T-helper 1 cell treated with Interleukin-12 subunit alpha and Interleukin-12 subunit beta and Interleukin-4 antibody, amounts not matched to agents 30 μg/mL and 1 μg/mL, for 36 hours (primary cell): ENCODE measurements at regions not wholly inside any gene's neighbourhood (a gene's known extent, or its start where the extent isn't known, plus 50 kb on each side); places are given as distances from the start of the nearest gene placed in this dataset.

Experiments used
- H3K27ac Mint-ChIP-seq: one replicate; pipeline ENCODE4 v1.8.0; 2021; ENCODE audit warnings: mild to moderate bottlenecking, mixed read lengths
- H3K27me3 Mint-ChIP-seq: one replicate; pipeline ENCODE4 v1.8.0; 2021; ENCODE audit warnings: low read depth, mixed read lengths
- H3K36me3 Mint-ChIP-seq: one replicate; pipeline ENCODE4 v1.8.0; 2021; ENCODE audit warnings: low read depth, mixed read lengths
- H3K4me1 Mint-ChIP-seq: one replicate; pipeline ENCODE4 v1.8.0; 2021; ENCODE audit warnings: low read depth, mixed read lengths
- H3K4me3 Mint-ChIP-seq: one replicate; pipeline ENCODE4 v1.8.0; 2021; ENCODE audit warnings: mild to moderate bottlenecking, moderate library complexity, mixed read lengths
- H3K9me3 Mint-ChIP-seq: one replicate; pipeline ENCODE4 v1.8.0; 2021; ENCODE audit warnings: mixed read lengths

DNA sequence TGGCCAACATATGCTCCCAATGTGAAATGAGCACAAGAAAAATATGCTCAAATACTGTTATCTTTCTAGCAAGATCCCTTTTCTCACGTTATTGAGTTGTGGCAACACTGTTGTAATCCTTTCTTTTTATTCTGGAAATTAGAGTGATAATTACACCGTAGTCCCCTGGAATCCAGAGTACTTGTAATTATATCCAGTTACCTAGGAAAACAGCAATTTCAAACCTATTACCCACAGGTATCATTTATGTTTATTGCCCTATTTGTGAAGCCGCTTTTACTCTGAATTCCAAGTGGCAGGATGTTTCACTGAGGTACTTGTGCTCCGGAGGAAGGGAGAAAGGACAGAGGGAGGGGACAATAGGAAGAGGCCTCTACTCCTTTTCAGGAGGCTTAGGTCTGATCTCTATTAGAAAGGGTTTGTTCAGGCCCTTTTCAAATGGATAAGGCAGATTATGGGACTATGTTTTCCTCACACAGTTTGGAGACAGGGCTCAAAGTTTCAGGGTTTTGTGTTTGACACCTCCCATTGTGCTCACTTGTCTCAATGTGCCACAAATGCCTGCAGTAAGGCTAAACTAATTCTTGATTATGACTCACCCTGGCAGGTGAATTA is 646.6 kb downstream of the TUSC7 start:
- Mint-ChIP-seq H3K27ac (no peak overlapping the region), H3K36me3 (no peaks in the 10 kb centered on the region), H3K27me3 (no peaks in the 10 kb centered on the region), H3K9me3 (peaks cover 7% of the 10 kb centered on the region), H3K4me1 (no peaks in the 10 kb centered on the region), H3K4me3 (no peak overlapping the region)

DNA sequence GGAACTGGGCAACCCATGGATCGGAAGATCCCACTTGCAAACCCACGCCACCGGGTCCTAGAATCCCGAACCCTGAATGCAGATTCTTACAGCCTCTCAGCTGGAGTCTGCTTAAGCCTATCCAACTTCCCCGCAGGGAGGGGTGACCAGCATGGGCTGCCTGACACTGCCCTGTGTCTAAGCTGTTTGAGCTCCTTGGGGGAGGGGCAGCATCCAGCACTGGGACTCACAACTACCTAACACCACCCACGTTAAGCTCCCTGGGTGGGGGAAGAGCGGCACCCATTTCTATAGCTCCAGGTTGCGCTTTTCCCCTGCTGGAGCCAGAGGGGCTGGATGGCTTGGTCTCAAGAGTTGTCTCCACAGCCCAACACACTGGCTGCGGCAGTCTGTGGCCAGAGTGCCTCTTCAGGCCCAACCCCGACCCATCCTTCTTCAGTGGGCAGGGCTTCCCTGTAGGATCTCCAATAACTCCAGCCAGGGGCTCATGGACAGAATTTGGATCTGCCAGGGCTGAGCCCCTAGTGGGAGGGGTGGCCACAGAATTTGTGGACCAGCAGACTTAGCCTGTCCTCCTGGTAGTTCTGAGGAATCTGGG is 649.2 kb downstream of the TUSC7 start:
- Mint-ChIP-seq H3K36me3 (no peaks in the 10 kb centered on the region), H3K9me3 (peaks cover 11% of the 10 kb centered on the region), H3K27ac (no peak overlapping the region), H3K4me1 (no peaks in the 10 kb centered on the region), H3K27me3 (no peaks in the 10 kb centered on the region), H3K4me3 (no peak overlapping the region)

DNA sequence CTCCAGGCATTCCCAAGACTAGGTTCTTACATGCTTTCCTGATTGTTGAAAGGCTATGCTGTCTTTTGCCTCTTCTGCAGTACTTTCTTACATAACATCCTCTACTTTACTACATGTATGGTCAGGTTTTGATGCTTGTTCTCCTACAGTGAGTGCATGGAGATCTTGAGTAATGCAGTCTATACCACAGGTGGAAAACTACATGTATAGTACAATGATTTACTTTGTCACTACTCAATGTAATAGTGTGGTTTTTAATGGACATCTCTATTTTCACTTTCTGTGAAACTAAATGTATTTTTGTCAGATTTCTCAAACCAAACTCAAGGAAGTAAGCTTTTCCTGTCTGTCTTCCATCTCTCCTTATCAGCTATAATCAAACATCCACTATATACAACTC is 657.0 kb downstream of the TUSC7 start:
- Mint-ChIP-seq H3K27me3 (no peaks in the 10 kb centered on the region), H3K4me3 (no peak overlapping the region), H3K36me3 (no peaks in the 10 kb centered on the region), H3K4me1 (no peaks in the 10 kb centered on the region), H3K9me3 (peaks cover 7% of the 10 kb centered on the region), H3K27ac (no peak overlapping the region)

DNA sequence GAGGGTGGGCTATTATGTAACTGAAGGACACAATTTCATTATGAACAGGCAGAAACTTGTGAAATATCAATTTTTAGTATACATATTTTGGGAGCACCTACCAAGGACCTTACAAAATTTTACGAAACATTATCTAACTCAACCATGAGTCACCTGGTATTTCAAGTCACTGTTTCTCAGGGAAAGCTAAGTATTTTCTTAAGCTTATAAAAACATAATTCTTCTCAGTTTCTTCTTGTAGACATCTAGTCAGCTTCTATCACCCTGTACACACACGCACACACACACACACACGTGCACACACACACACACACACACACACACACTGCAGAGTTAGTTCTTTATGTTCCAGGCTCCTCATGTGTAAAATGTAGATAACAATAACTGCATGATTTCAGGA is 658.3 kb downstream of the TUSC7 start:
- Mint-ChIP-seq H3K27me3 (no peaks in the 10 kb centered on the region), H3K9me3 (peaks cover 6% of the 10 kb centered on the region), H3K27ac (no peak overlapping the region), H3K4me3 (no peak overlapping the region), H3K36me3 (no peaks in the 10 kb centered on the region), H3K4me1 (no peaks in the 10 kb centered on the region)

DNA sequence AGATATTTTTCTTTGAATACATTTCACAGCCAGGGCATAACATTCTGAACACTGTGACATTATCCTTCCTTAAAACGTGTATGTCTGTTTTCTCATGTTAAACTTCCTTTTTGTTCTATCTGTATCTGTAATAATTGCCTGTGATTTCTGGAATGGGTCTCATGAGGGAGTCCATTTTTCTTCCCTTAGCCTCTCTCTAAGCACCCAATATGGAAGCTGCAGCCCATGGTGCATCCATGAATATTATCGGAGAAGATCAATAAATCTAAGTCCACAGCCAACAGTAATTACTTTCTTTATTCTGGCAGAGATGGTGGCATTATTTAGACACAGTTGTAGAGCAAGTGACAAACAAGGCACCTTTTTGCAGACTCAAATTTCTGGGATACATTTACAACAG is 671.1 kb downstream of the TUSC7 start:
- Mint-ChIP-seq H3K36me3 (no peaks in the 10 kb centered on the region), H3K9me3 (no peaks in the 10 kb centered on the region), H3K4me1 (no peaks in the 10 kb centered on the region), H3K4me3 (no peak overlapping the region), H3K27me3 (no peaks in the 10 kb centered on the region), H3K27ac (no peak overlapping the region)

GRCh38 chr3:117393119-117393518 is 683.5 kb downstream of the TUSC7 start:
- H3K4me3 Mint-ChIP-seq, result no peak overlapping the region
- no peaks in the 10 kb centered on the region for H3K4me1 Mint-ChIP-seq
- no peaks in the 10 kb centered on the region for H3K27me3 Mint-ChIP-seq
- no peaks in the 10 kb centered on the region for H3K36me3 Mint-ChIP-seq
- H3K9me3 Mint-ChIP-seq, result no peaks in the 10 kb centered on the region
- H3K27ac Mint-ChIP-seq, result no peak overlapping the region

DNA sequence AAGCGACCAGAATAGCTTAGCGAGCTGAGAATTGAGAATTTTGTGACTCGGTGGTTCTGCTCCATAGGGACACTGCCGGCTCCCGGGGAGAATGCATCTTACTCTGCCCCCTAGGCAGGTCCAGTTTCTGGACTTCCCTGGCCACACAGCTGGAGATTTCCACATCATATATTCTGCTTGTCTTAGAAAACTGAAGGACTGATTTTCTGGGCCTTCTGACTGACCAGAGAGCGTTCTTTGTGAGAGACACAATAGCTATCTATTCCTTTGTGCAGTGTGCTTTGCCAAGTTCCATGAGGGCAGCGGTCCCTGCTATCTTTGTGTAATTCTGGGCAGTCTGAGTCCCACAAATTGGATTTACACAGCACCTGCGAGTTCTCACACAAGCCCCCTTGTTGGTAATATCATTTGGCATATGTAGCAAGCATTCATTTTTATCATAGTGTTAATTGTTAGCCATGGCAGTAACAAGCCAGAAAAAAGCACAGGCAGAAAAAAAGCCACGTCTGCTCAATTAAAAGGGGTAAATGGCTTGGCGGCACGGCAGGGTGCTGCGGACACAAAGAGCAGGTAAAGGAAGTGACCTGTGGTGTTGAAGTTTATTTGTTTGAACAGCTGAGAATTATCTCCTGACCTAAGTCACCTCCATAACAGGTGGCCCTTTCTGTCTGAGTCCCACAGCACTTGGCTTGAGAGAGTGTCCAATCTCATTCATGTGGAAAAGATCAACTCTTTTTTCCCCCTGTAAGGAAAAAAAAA is 688.7 kb downstream of the TUSC7 start:
- Mint-ChIP-seq H3K4me3 (no peak overlapping the region), H3K36me3 (no peaks in the 10 kb centered on the region), H3K4me1 (no peaks in the 10 kb centered on the region), H3K27me3 (no peaks in the 10 kb centered on the region), H3K9me3 (no peaks in the 10 kb centered on the region), H3K27ac (no peak overlapping the region)

DNA sequence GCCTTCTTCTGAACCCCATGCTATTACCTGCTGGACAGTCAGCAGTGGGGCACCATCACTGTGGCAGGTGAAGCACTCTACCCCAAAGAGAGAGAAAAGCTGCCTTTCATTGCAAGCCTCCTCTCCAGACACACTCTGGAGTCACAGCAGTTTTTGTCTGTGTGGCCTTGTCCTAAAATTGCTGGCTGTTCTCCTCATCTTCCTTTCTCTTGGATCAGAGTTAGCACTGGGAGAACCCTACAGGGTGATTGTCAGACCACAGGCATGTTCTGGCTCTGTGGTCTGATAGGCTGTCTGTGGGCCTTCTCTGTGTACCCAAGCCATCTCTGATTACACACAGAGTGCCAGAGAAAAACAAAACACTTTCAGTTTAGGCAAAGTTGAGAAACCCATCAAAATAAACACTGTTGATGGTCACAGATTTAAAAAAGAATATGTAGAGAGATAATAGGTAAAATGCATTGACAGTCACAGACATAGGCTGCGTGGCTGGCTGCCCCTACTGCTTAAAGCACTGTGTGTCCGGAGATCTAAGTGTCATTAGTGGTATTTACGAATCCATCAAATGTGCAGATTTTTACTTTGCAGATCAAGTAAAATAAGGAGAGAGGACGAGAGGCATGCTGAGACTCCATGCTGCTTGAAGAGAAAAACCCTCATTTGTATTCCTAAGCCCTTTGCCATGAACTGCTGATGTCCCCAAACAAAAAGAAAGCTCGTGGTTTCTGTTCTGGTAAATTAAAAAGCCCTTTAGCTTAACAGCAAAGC is 689.9 kb downstream of the TUSC7 start:
- H3K27ac Mint-ChIP-seq, result no peak overlapping the region
- H3K4me3 Mint-ChIP-seq, result no peak overlapping the region
- no peaks in the 10 kb centered on the region for H3K9me3 Mint-ChIP-seq
- no peaks in the 10 kb centered on the region for H3K4me1 Mint-ChIP-seq
- no peaks in the 10 kb centered on the region for H3K36me3 Mint-ChIP-seq
- no peaks in the 10 kb centered on the region for H3K27me3 Mint-ChIP-seq

- H3K27me3 Mint-ChIP-seq, result no peaks in the 10 kb centered on the region
- no peaks in the 10 kb centered on the region for H3K4me1 Mint-ChIP-seq
- H3K27ac Mint-ChIP-seq, result no peak overlapping the region
- no peaks in the 10 kb centered on the region for H3K9me3 Mint-ChIP-seq
- H3K4me3 Mint-ChIP-seq, result no peak overlapping the region
- no peaks in the 10 kb centered on the region for H3K36me3 Mint-ChIP-seq
Observed at GRCh38 chr3:117400303-117400702, 690.7 kb downstream of the TUSC7 start.

DNA sequence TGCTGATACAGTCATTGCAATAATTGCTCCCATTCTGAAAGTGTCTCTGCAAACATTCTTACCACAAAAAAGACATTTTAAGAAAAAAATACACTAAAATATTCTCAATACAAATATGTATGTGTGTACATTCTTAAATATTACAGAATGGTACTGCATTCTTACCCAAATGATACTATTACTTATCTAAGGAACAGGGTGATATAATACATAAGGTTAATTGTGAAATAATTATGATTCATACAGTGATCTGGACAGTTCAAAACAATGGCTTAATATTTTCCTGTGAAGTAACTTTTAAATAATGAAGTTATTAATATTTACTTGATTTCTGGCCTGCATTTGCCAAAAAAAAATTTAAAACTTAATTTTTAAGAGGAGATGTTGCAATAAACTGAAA is 694.6 kb downstream of the TUSC7 start:
- H3K4me3 Mint-ChIP-seq, result no peak overlapping the region
- H3K36me3 Mint-ChIP-seq, result no peaks in the 10 kb centered on the region
- H3K27me3 Mint-ChIP-seq, result no peaks in the 10 kb centered on the region
- H3K9me3 Mint-ChIP-seq, result no peaks in the 10 kb centered on the region
- H3K27ac Mint-ChIP-seq, result no peak overlapping the region
- H3K4me1 Mint-ChIP-seq, result no peaks in the 10 kb centered on the region

DNA sequence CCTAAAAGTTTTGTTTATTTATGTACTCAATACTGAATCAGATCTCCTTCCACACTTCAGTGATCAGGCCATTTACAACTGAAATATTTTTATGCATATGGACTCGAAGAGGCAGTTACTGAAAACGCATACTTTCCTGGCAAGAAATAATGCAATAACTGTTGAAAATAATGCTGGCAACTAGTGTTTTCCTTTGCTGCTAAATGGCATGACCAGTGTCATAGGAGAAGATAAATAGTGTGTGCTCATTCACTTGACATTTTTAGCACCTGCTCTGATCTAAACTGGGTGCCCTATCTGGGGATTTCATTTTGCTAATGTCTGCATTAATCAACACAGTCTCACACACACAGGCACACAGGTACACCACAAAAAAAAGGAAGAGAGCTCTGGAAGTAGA is 695.2 kb downstream of the TUSC7 start:
- H3K4me3 Mint-ChIP-seq, result no peak overlapping the region
- no peaks in the 10 kb centered on the region for H3K27me3 Mint-ChIP-seq
- H3K27ac Mint-ChIP-seq, result no peak overlapping the region
- no peaks in the 10 kb centered on the region for H3K9me3 Mint-ChIP-seq
- H3K36me3 Mint-ChIP-seq, result no peaks in the 10 kb centered on the region
- no peaks in the 10 kb centered on the region for H3K4me1 Mint-ChIP-seq

- no peak overlapping the region for H3K4me3 Mint-ChIP-seq
- no peak overlapping the region for H3K27ac Mint-ChIP-seq
- no peaks in the 10 kb centered on the region for H3K9me3 Mint-ChIP-seq
- no peaks in the 10 kb centered on the region for H3K4me1 Mint-ChIP-seq
- no peaks in the 10 kb centered on the region for H3K27me3 Mint-ChIP-seq
- no peaks in the 10 kb centered on the region for H3K36me3 Mint-ChIP-seq
Observed at GRCh38 chr3:117405359-117405758, 695.8 kb downstream of the TUSC7 start.

DNA sequence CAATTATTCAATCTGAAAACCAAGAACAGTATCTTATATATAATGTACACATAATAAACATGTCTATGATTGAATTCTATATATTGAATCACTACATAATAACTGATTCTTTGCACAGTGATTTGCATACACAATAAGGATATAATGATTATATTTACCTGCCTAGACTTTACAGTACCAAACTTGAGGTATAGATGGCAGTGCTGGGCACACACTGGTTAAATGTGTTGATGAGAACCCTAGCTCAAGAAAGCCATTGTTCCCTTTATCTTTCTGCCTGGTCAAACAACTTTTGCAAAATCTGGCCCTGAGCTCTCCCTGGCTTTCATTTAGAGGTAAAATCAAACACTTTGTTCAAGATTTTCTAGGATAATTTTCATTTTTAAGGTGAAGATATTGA is 697.7 kb downstream of the TUSC7 start:
- Mint-ChIP-seq H3K27ac (no peak overlapping the region), H3K27me3 (no peaks in the 10 kb centered on the region), H3K9me3 (no peaks in the 10 kb centered on the region), H3K36me3 (no peaks in the 10 kb centered on the region), H3K4me1 (no peaks in the 10 kb centered on the region), H3K4me3 (no peak overlapping the region)

DNA sequence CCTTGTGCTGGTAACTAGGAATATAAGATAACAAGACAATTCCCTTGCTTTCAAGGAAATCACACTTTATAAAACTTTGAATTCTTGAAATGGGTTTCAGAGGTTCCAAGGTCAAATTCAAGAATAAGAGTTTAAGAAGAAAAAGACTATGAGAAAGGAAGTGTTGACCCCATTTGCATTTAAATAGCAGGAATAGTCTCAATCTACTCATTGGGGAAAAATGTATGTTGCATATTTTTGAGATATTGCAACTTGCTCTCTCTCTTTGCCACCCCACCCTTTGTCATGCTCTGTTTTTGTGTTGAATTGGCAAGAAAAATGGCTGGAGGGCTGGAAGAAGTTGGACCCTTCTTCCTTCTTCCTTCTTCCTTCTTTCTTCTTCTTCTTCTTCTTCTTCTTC is 699.2 kb downstream of the TUSC7 start:
- H3K4me3 Mint-ChIP-seq, result no peak overlapping the region
- no peaks in the 10 kb centered on the region for H3K9me3 Mint-ChIP-seq
- H3K36me3 Mint-ChIP-seq, result no peaks in the 10 kb centered on the region
- H3K27ac Mint-ChIP-seq, result no peak overlapping the region
- H3K27me3 Mint-ChIP-seq, result no peaks in the 10 kb centered on the region
- H3K4me1 Mint-ChIP-seq, result no peaks in the 10 kb centered on the region

GRCh38 chr3:117409256-117409655 is 699.7 kb downstream of the TUSC7 start:
- Mint-ChIP-seq H3K9me3 (no peaks in the 10 kb centered on the region), H3K27ac (no peak overlapping the region), H3K36me3 (no peaks in the 10 kb centered on the region), H3K27me3 (no peaks in the 10 kb centered on the region), H3K4me1 (no peaks in the 10 kb centered on the region), H3K4me3 (no peak overlapping the region)
